HAP-1 (cell line): ENCODE measurements at regions not wholly inside any gene's neighbourhood (a gene's known extent, or its start where the extent isn't known, plus 50 kb on each side); places are given as distances from the start of the nearest gene placed in this dataset.

ENCODE experiments used
- DNase-seq, 2 experiments: peaks; one replicate each; pipeline ENCODE4 v3.0.0-alpha.2; 2016 to 2020; ENCODE audit warnings: low spot score in 2 of 2
- H3K27me3 ChIP-seq: fragments of 250-450 bp; sonication (Bioruptor Pico); 2 replicates; pipeline ENCODE4 v1.5.1; 2020; ENCODE audit warnings: low read depth, mild to moderate bottlenecking, moderate library complexity
- H3K36me3 ChIP-seq: fragments of 250-450 bp; sonication (Bioruptor Pico); replicated peaks from 2 replicates; pipeline ENCODE4 v1.5.1; 2020; ENCODE audit warnings: mild to moderate bottlenecking
- H3K4me1 ChIP-seq: fragments of 250-450 bp; sonication (Bioruptor Pico); 2 replicates; pipeline ENCODE4 v1.5.1; 2020; ENCODE audit warnings: mild to moderate bottlenecking
- H3K4me3 ChIP-seq: fragments of 250-450 bp; sonication (Bioruptor Pico); 2 replicates; pipeline ENCODE4 v1.5.1; 2020; ENCODE audit warnings: mild to moderate bottlenecking, moderate library complexity
- H3K9me3 ChIP-seq: fragments of 250-450 bp; sonication (Bioruptor Pico); 2 replicates; pipeline ENCODE4 v1.5.1; 2020; ENCODE audit warnings: mild to moderate bottlenecking, moderate library complexity
- in situ Hi-C: fragments of 300-500 bp; cut with MboI; formaldehyde crosslinking; loops from 3 replicates; pipeline ENCODE4 v1.14.3; 2020; ENCODE audit warnings: low sequenced_read_pairs, inconsistent platforms, mixed read lengths

DNA sequence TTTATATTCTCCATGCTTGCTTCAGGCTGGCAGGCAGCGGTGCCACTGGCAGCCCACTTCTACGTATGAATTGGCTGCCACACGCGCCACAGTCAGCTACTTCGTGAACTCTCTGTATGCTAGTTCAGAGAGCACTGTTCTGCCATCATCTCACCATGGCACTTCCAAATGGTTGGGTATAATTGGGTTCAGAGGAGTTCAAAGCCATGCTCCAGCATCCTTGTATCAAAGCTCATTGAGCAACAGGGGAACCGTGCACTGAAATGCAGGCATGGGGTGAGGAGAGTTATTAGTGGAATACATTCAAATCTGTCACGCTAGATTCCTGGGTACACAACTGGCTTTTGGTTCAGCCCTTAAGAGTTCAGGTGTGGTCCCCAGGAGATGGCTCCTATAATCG, 519.9 kb upstream of the NOX3 start:
- Histone ChIP-seq H3K4me3 (no peak overlapping the region), H3K36me3 (no peaks in the 10 kb centered on the region), H3K4me1 (no peaks in the 10 kb centered on the region), H3K27me3 (no peaks in the 10 kb centered on the region), H3K9me3 (no peaks in the 10 kb centered on the region)
- DNase-seq, result no peak
- in situ Hi-C loops, result no loop called here

DNA sequence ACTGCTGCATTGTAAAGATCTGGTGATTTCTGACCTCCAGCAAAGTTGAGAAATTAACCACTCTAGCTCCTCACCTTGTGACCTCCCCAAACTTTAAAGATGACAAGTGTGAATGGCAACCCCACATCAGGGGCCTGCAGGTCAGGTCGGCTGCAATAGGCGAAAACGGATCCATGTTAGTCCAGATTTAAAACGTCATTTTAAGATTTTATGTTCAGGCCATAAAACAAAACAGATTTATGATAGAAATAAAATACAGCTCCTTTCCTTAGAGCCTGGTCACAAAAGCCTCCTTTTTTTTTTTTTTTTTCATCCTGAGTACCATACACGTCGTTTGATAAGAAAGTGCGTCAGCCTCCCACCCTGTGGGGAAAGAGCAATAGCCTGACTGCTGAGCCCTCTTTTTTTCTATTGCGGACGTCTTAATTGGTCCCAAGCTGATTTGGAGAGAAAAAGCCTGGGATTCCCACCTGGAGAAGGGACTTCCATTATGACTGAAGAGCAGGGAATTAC, 519.2 kb upstream of the NOX3 start:
- H3K27me3 ChIP-seq, result no peaks in the 10 kb centered on the region
- H3K9me3 ChIP-seq, result no peaks in the 10 kb centered on the region
- no peak for DNase-seq
- no peaks in the 10 kb centered on the region for H3K4me1 ChIP-seq
- no peak overlapping the region for H3K4me3 ChIP-seq
- in situ Hi-C loops, result no loop called here
- H3K36me3 ChIP-seq, result no peaks in the 10 kb centered on the region

DNA sequence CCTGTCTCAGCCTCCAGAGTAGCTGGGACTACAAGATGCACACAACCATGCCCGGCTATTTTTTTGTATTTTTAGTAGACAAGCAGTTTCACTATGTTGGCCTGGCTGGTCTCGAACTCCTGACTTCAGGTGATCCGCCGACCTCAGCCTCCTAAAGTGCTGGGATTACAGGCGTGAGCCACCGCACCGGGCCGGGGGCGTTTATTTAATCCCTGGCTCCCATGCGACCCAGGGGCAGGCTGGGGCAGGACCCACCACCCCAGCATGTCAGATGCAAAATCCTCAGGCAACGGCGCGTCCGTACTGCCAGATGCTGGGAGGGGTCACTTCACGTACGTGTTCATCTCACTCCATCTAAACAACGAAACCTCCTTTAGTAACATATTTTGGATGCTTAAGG, 518.7 kb upstream of the NOX3 start:
- H3K36me3 ChIP-seq, result no peaks in the 10 kb centered on the region
- H3K4me3 ChIP-seq, result no peak overlapping the region
- DNase-seq, result no peak
- H3K9me3 ChIP-seq, result no peaks in the 10 kb centered on the region
- in situ Hi-C loops, result no loop called here
- no peaks in the 10 kb centered on the region for H3K4me1 ChIP-seq
- no peaks in the 10 kb centered on the region for H3K27me3 ChIP-seq

DNA sequence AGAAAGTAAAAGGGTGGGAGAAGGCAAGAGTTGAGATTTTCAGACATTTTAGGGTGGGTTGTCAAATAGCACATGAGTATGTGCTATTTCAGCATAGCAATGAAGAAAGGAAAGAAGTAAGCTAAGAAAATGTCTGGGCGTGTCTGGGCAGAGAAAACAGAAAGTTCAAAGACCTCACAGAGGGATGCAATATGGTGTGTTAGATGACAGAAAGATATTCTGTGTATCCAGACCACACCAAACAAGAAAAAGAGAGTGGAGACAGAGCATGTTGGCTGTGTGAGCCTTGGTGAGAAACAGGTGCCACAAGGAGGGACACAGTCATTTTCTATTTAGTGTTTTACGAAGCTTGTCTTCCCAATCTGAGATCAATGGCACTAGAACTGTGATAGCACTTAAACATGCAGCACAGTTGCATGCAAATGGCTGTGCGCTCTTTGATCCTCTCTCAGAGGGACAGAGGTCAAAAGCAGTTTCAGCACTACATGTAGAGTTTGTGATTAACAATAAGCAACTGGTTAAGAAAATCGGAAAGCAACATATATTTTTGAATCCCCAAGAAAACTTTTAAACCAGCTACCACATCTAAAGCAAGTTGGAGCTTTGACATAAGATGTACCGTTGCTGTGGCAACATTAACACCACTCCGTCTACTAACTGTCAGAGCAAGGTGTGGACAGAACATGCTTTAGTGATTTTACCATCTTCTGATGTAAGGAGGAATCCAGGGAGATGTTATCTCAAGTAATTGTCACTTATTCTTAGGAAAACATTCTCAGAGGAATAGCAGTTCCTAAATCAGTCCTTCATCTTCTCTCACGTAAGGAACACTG, 515.5 kb upstream of the NOX3 start:
- Histone ChIP-seq H3K4me1 (no peaks in the 10 kb centered on the region), H3K27me3 (no peaks in the 10 kb centered on the region), H3K9me3 (no peaks in the 10 kb centered on the region), H3K36me3 (no peaks in the 10 kb centered on the region), H3K4me3 (no peak overlapping the region)
- no peak for DNase-seq
- in situ Hi-C loops, result no loop called here

DNA sequence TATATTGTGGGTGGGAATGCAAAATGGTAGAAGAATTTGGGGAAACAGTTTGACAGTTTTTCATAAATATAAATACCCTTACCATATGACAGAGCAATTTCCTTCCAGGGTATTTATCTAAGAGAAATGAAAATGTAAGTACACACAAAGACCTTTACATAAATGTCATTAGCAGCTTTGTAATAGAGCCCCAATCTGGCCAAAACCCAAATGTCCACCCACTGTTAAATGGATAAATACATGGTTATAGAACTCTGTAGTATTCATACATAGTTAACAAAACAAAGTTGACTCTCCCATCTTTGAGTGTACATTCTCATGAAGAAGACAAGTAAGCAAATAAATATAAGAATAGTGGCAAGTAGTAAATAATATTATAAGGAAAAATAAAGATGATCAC, 514.8 kb upstream of the NOX3 start:
- H3K36me3 ChIP-seq, result no peaks in the 10 kb centered on the region
- no peaks in the 10 kb centered on the region for H3K27me3 ChIP-seq
- no peaks in the 10 kb centered on the region for H3K4me1 ChIP-seq
- in situ Hi-C loops, result no loop called here
- H3K9me3 ChIP-seq, result no peaks in the 10 kb centered on the region
- no peak for DNase-seq
- no peak overlapping the region for H3K4me3 ChIP-seq

DNA sequence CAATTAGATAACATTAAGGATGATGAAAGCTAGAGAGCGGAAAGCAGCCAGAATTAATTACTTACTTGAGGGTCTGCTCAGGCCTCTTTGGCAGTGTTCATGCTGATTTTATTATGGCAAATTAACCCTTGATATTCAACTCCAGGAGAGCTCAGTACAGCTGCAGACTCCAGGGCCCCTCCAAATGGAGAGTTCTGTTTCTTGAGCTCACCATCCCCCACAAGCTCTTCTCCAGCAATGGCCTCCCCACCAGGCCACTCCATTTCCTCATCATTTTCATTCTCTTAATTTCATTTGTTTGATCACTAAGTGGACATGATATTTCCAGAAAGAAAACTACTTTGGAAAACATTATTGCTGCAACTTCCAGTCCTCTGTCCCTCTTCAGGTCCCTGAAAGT, 513.3 kb upstream of the NOX3 start:
- Histone ChIP-seq H3K9me3 (no peaks in the 10 kb centered on the region), H3K27me3 (no peaks in the 10 kb centered on the region), H3K36me3 (no peaks in the 10 kb centered on the region), H3K4me3 (no peak overlapping the region), H3K4me1 (no peaks in the 10 kb centered on the region)
- in situ Hi-C loops, result no loop called here
- DNase-seq, result no peak

DNA sequence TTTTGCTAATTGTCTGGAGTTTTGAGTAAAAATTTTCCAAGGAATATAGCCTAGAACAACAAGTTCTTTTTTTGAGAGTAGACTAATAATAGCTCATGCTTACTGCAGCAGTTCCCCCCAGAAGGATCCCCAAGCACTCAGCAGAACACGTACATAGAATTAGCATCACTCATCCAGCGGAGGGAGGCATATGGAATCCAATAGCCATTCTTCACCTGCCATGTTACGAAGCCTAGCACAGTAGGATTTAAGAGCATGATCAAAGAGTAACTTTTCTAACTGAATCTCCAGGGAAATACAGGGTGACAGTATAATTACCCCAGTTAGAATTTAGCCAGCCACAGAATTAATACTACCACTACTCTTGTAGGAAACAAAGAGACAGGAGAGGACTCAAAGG, 511.7 kb upstream of the NOX3 start:
- no peak for DNase-seq
- no peaks in the 10 kb centered on the region for H3K4me1 ChIP-seq
- H3K9me3 ChIP-seq, result no peaks in the 10 kb centered on the region
- H3K4me3 ChIP-seq, result no peak overlapping the region
- H3K27me3 ChIP-seq, result no peaks in the 10 kb centered on the region
- in situ Hi-C loops, result no loop called here
- no peaks in the 10 kb centered on the region for H3K36me3 ChIP-seq

DNA sequence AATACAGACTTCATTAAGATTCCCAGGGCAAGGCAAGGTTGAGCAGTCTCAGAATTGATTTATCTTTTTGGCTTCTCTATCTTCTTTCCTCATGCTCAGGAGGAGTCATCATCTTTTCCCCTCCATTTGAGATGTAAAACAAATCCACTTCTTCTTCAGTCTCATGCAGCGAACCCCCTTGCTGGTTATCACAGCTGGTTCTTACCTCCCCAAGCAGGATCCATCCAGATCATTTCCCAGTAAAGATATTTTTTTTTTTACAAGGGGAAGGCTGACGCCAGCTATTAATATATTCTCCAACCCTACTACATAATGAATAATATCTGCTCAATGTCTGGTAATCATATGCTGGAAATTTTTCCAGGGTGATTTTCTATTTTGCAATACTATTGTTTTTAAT, 508.9 kb upstream of the NOX3 start:
- no peaks in the 10 kb centered on the region for H3K27me3 ChIP-seq
- no peaks in the 10 kb centered on the region for H3K4me1 ChIP-seq
- H3K9me3 ChIP-seq, result no peaks in the 10 kb centered on the region
- in situ Hi-C loops, result no loop called here
- no peak overlapping the region for H3K4me3 ChIP-seq
- no peaks in the 10 kb centered on the region for H3K36me3 ChIP-seq
- DNase-seq, result no peak

DNA sequence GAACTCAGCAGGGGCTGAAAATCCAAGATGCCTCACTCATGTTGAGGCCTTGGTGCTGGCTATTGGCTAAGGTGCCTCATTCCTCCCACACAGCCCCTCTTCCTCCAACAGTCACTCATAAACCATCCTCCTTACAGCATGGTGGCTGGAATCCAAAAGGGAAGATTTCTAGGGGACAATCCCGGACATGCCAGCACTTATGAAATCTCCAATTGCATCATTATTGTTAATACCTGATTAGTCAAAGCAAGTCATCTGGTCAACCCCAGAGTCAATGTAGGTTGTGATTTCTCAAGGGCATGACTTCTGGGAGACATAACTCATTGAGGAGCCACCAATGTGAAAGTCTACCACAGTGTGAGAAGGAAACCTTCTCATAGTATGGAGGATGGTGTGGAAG, 506.6 kb upstream of the NOX3 start:
- H3K4me3 ChIP-seq, result no peak overlapping the region
- no peaks in the 10 kb centered on the region for H3K4me1 ChIP-seq
- H3K36me3 ChIP-seq, result no peaks in the 10 kb centered on the region
- DNase-seq, result peak in 1 of 2 experiments; percentile 9
- in situ Hi-C loops, result no loop called here
- H3K9me3 ChIP-seq, result no peaks in the 10 kb centered on the region
- H3K27me3 ChIP-seq, result no peaks in the 10 kb centered on the region

DNA sequence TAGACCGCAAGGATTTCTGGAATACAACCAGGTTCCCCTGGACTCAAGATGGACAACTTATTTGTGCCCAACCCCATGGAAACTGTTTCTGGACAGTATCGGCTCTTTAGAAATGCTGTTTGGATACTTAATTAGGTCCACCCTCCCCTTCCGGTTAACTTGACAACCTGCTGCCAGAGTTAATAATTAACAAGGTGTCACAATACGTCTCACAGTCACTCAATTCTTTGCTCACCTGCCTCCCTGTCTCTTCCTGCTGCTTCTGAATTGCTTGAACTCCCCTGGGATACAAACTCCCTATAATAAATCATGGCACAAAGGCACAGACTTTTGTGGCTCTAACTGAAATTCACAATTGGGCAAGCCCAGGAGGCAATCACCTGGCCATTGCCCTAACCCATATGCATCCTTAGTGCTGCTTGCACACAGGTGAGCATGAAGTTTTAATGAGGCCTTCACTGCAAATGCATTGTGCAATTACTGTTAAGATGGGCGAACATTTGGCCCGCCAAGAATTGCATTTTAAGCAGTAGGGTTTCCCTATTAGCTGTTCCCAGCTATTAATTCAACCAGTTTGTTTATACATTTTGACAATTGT, 504.4 kb upstream of the NOX3 start:
- Histone ChIP-seq H3K9me3 (no peaks in the 10 kb centered on the region), H3K36me3 (no peaks in the 10 kb centered on the region), H3K4me1 (no peaks in the 10 kb centered on the region), H3K4me3 (no peak overlapping the region), H3K27me3 (no peaks in the 10 kb centered on the region)
- in situ Hi-C loops, result no loop called here
- DNase-seq, result no peak

DNA sequence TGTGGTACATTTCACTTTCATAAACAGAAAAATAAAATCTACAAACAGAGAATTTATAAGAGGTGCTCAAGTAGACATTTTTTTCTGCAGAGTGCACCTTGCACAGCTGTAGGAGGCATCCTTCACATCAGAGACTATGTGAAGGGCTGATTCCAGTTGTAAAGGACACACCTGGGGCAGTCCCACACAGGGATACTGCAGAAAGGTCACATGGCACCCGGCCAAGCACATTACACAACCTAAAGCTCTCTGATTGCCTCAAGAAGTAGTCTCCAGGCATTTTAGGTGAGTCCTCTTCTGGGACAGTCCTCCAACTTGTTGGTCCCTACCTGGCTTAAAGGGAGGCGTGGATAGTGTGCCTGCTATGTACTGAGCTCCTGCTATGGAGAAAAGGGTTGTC, 502.9 kb upstream of the NOX3 start:
- Histone ChIP-seq H3K4me1 (no peaks in the 10 kb centered on the region), H3K4me3 (no peak overlapping the region), H3K36me3 (no peaks in the 10 kb centered on the region), H3K9me3 (no peaks in the 10 kb centered on the region), H3K27me3 (no peaks in the 10 kb centered on the region)
- in situ Hi-C loops, result no loop called here
- DNase-seq, result no peak

DNA sequence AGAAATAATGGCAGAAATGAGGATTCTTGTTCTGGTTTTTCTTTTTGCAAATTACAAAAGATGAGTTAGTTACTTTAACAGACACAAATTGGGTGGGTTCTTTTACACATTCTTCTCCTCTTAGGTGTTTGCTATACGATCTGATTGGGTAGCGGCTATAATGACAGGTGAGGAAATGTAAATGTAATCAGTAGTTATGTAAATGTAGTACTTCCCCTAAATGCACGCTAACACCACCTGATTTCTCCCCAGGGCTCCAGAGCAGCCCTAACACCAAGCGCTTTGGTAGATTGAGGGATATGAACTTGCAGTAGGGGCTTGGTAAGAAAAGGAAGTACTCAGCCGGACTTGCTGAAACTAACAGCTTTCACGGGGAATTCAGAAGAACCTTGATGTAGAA, 499.4 kb upstream of the NOX3 start:
- H3K27me3 ChIP-seq, result no peaks in the 10 kb centered on the region
- no peaks in the 10 kb centered on the region for H3K36me3 ChIP-seq
- no peak overlapping the region for H3K4me3 ChIP-seq
- H3K4me1 ChIP-seq, result no peaks in the 10 kb centered on the region
- no peak for DNase-seq
- no peaks in the 10 kb centered on the region for H3K9me3 ChIP-seq
- in situ Hi-C loops, result no loop called here

DNA sequence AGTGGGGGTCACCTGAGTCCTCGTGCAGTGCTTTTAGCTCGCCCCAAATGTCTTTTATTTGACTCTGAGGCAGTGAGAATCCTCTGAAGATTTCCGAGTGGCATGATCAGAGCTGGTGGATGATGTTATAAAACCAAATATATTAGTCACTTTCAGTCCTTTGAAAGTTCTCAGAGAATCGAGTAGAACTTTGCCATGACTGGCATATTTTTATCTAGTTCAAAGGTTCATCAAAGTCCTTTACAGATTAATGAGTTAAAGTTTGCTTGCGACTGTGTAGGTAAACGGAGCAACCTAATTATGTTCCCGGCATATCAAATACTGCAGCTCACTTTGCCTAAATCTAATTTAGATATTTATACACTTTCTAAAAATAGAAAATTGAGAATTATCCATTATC, 498.5 kb upstream of the NOX3 start:
- Histone ChIP-seq H3K4me3 (no peak overlapping the region), H3K27me3 (no peaks in the 10 kb centered on the region), H3K36me3 (no peaks in the 10 kb centered on the region), H3K4me1 (no peaks in the 10 kb centered on the region), H3K9me3 (no peaks in the 10 kb centered on the region)
- DNase-seq, result no peak
- in situ Hi-C loops, result no loop called here

DNA sequence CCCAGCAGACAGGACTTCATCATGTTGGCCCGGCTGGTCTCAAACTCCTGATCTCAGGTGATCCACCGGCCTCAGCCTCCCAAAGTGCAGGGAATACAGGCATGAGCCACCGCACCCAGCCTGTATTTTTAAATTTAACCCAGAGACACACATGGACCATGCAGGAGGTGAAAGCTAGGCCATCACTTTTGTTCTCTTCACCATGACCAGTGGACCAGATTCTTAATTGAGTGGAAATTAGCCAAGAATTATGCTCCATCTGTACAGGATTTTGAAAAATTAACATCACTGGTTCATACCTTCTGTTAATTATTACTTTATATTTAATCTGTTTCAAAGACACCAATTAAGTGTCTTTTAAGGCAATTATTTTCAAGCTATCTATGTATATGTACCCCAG, 493.6 kb upstream of the NOX3 start:
- no peaks in the 10 kb centered on the region for H3K36me3 ChIP-seq
- H3K27me3 ChIP-seq, result no peaks in the 10 kb centered on the region
- no peak overlapping the region for H3K4me3 ChIP-seq
- H3K4me1 ChIP-seq, result no peaks in the 10 kb centered on the region
- H3K9me3 ChIP-seq, result no peaks in the 10 kb centered on the region
- in situ Hi-C loops, result no loop called here
- no peak for DNase-seq
